K562 (cell line): ENCODE measurements at regions not wholly inside any gene's neighbourhood (a gene's known extent, or its start where the extent isn't known, plus 50 kb on each side); places are given as distances from the start of the nearest gene placed in this dataset.

Experiments
- ATAC-seq: fragments of 200-7000 bp; cut with Tn5 transposase; 3 replicates; pipeline ENCODE4 v1.9.1; 2020; ENCODE audit warnings: moderate library complexity
- BruUV-seq: library from RNA; stranded (reverse); fragments of 400-500 nt; replicated peaks from 2 replicates; lab custom pipeline; 2021; lab: Mats Ljungman, UMichigan
- CTCF ChIA-PET: fragments of 300-600 bp; formaldehyde crosslinking; extraction: SDS; loops from one replicate; lab custom pipeline; 2021; ENCODE audit warnings: low intra/inter-chr PET ratio; lab: Yijun Ruan, JAX
- POLR2A ChIA-PET: fragments of 300-600, 350-650 bp; sonication (Branson Sonifier 250); formaldehyde crosslinking; extraction: SDS; loops from one replicate; lab custom pipeline; 2021; ENCODE audit warnings: antibody characterized with exemption, inconsistent platforms; lab: Yijun Ruan, JAX
- DNase-seq, 4 experiments: peaks; one replicate each; pipeline versions ENCODE4 v3.0.0 to v3.0.0-alpha.2; 2011 to 2018; ENCODE audit warnings: low spot score in 3 of 4, mixed read lengths in 3 of 4; ENCODE audit errors: extremely low read depth in 1 of 4
- FAIRE-seq: peaks from 2 replicates; lab custom pipeline; 2011; peaks lifted over from hg19 to GRCh38; lab: Jason Lieb, UNC
- H2AFZ ChIP-seq: 2 replicates; pipeline ENCODE4 v1.6.0; 2011; ENCODE audit warnings: low read depth, low read length, control low read depth, inconsistent platforms
- H3K27ac ChIP-seq: fragments of 200-600 bp; 3 replicates; pipeline ENCODE4 v1.8.0; 2011; ENCODE audit warnings: low read depth, mild to moderate bottlenecking, control low read depth, inconsistent platforms, low read length, moderate library complexity, mixed read lengths; ENCODE audit errors: extremely low read depth
- H3K27me3 ChIP-seq, 2 experiments: fragments of 300-600 bp in 1 of 2; 2 replicates in 1 of 2; 3 replicates in 1 of 2; pipeline versions ENCODE4 v1.6.0 to v1.8.0; 2011; ENCODE audit warnings: inconsistent platforms in 2 of 2, low read length in 2 of 2, mild to moderate bottlenecking in 1 of 2, mixed read lengths in 1 of 2, moderate library complexity in 1 of 2; ENCODE audit not compliant: control insufficient read depth in 2 of 2, insufficient read depth in 2 of 2
- H3K36me3 ChIP-seq: fragments of 300-600 bp; 3 replicates; pipeline ENCODE4 v1.8.0; 2011; ENCODE audit warnings: mild to moderate bottlenecking, low read length, inconsistent platforms; ENCODE audit not compliant: control insufficient read depth, insufficient read depth
- H3K4me1 ChIP-seq, 2 experiments: fragments of 200-600 bp in 1 of 2; replicated peaks in 1 of 2; 2 replicates in 1 of 2; 3 replicates in 1 of 2; pipeline versions ENCODE4 v1.5.1 to v1.8.0; 2011; ENCODE audit warnings: inconsistent platforms in 2 of 2, low read length in 2 of 2, mild to moderate bottlenecking in 1 of 2, mixed read lengths in 1 of 2, moderate library complexity in 1 of 2; ENCODE audit not compliant: control insufficient read depth in 2 of 2, insufficient read depth in 2 of 2
- H3K4me2 ChIP-seq: 2 replicates; pipeline ENCODE4 v1.6.1; 2011; ENCODE audit warnings: low read length, control low read depth, inconsistent platforms, mixed read lengths; ENCODE audit not compliant: insufficient read depth
- H3K4me3 ChIP-seq: fragments of 200-600 bp; sonication (generic), shearing (Covaris generic); 2 replicates; pipeline ENCODE4 v1.5.1; 2016; ENCODE audit warnings: control low read depth, inconsistent platforms
- H3K79me2 ChIP-seq: fragments of 200-600 bp; 3 replicates; pipeline ENCODE4 v1.8.0; 2011; ENCODE audit warnings: low read length, inconsistent platforms; ENCODE audit not compliant: control insufficient read depth, insufficient read depth
- H3K9ac ChIP-seq, 2 experiments: 2 replicates each; pipeline versions ENCODE4 v1.6.0 to v1.6.1; 2011; ENCODE audit warnings: low read depth in 2 of 2, low read length in 2 of 2, control low read depth in 1 of 2, inconsistent platforms in 1 of 2, mild to moderate bottlenecking in 1 of 2, mixed read lengths in 1 of 2; ENCODE audit not compliant: insufficient read depth in 1 of 2
- H3K9me1 ChIP-seq: one replicate; pipeline ENCODE4 v1.6.0; 2011; ENCODE audit warnings: inconsistent platforms, mild to moderate bottlenecking, low read length, moderate library complexity; ENCODE audit not compliant: control insufficient read depth, insufficient read depth
- H3K9me3 ChIP-seq: replicated peaks from 2 replicates; pipeline ENCODE4 v1.5.1; 2011; ENCODE audit warnings: low read depth, low read length, inconsistent platforms; ENCODE audit not compliant: control insufficient read depth, insufficient read depth
- H4K20me1 ChIP-seq: replicated peaks from 2 replicates; pipeline ENCODE4 v1.6.1; 2011; ENCODE audit warnings: low read length, inconsistent platforms, mixed read lengths; ENCODE audit not compliant: control insufficient read depth, insufficient read depth
- BRCA1 ChIP-seq, 2 experiments: fragments of 450-650 bp in 1 of 2; sonication (generic) in 1 of 2; formaldehyde crosslinking in 1 of 2; IDR thresholded peaks; 2 replicates each; pipeline versions ENCODE4 v1.5.0 to v1.6.1; 2017 to 2020; ENCODE audit warnings: mild to moderate bottlenecking in 1 of 2, missing genetic modification reagents in 1 of 2
- BRD9 ChIP-seq: fragments of 450-650 bp; IDR thresholded peaks from 2 replicates; pipeline ENCODE4 v1.6.1; 2018; ENCODE audit warnings: low read depth; ENCODE audit not compliant: partially characterized antibody
- CBX1 ChIP-seq: sonication (generic); IDR thresholded peaks from 2 replicates; pipeline ENCODE4 v1.6.1; 2016; ENCODE audit warnings: antibody characterized with exemption, low read depth, mild to moderate bottlenecking
- DLX4 ChIP-seq: fragments of 250-450 bp; sonication (Bioruptor Pico); IDR thresholded peaks from 2 replicates; pipeline ENCODE4 v1.6.1; 2021; ENCODE audit warnings: mild to moderate bottlenecking
- FIP1L1 ChIP-seq: fragments of 200-400 bp; formaldehyde crosslinking; IDR thresholded peaks from 2 replicates; pipeline ENCODE4 v1.6.1; 2018; ENCODE audit warnings: mild to moderate bottlenecking, low read depth, low read length; ENCODE audit not compliant: poor library complexity, severe bottlenecking
- FOXA3 ChIP-seq, 2 experiments: fragments of 450-650 bp in 1 of 2; sonication (generic) in 1 of 2; formaldehyde crosslinking; IDR thresholded peaks in 1 of 2; conservative IDR thresholded peaks in 1 of 2; 2 replicates each; pipeline versions ENCODE4 v1.4.0 to v1.8.0; 2020 to 2022; ENCODE audit warnings: mild to moderate bottlenecking in 2 of 2, missing genetic modification reagents in 1 of 2
- MEF2D ChIP-seq: conservative IDR thresholded peaks from 2 replicates; pipeline ENCODE4 v1.6.1; 2016; ENCODE audit warnings: low read depth, missing genetic modification characterization, missing compliant biosample characterization
- NFYB ChIP-seq: IDR thresholded peaks from 2 replicates; pipeline ENCODE4 v1.6.1; 2011; ENCODE audit warnings: mild to moderate bottlenecking, moderate library complexity; ENCODE audit not compliant: insufficient read length; ENCODE audit errors: extremely low read depth
- POLR2A ChIP-seq: fragments of 450-650 bp; conservative IDR thresholded peaks from 2 replicates; pipeline ENCODE4 v1.6.1; 2016
- PRDM10 ChIP-seq: fragments of 450-650 bp; IDR thresholded peaks from 2 replicates; pipeline ENCODE4 v1.6.1; 2018; ENCODE audit not compliant: partially characterized antibody
- PRMT5 ChIP-seq: sonication (generic); formaldehyde crosslinking; IDR thresholded peaks from 2 replicates; pipeline ENCODE4 v1.5.0; 2020; ENCODE audit warnings: missing genetic modification reagents
- SP1 ChIP-seq: sonication (generic); formaldehyde crosslinking; IDR thresholded peaks from 2 replicates; pipeline ENCODE4 v1.8.1; 2022; ENCODE audit warnings: mild to moderate bottlenecking, missing genetic modification reagents
- TAF9B ChIP-seq: fragments of 450-650 bp; IDR thresholded peaks from 2 replicates; pipeline ENCODE4 v1.6.1; 2018; ENCODE audit warnings: mild to moderate bottlenecking; ENCODE audit not compliant: partially characterized antibody
- TRIM24 ChIP-seq, 2 experiments: fragments of 450-650 bp; IDR thresholded peaks; 2 replicates each; pipeline ENCODE4 v1.6.1; 2016
- ZNF134 ChIP-seq: fragments of 250-450 bp; sonication (Bioruptor Pico); conservative IDR thresholded peaks from 2 replicates; pipeline ENCODE4 v1.4.0; 2020
- ZNF232 ChIP-seq: sonication (generic); formaldehyde crosslinking; IDR thresholded peaks from 2 replicates; pipeline ENCODE4 v1.8.0; 2022; ENCODE audit warnings: mild to moderate bottlenecking, missing genetic modification reagents
- ZNF512 ChIP-seq: IDR thresholded peaks from 2 replicates; pipeline ENCODE4 v1.6.1; 2016; ENCODE audit warnings: missing genetic modification characterization, missing compliant biosample characterization
- WGBS: fragments of 100-300 bp; shearing (Covaris generic); methylation state at CpG from one replicate; pipeline ENCODE4 v1.1.6; 2016; ENCODE audit warnings: low coverage, mixed read lengths; ENCODE audit not compliant: insufficient coverage; ENCODE audit errors: missing lambda C conversion rate; 5-methylcytosine and 5-hydroxymethylcytosine counted together
- in situ Hi-C: fragments of 300-500 bp; cut with MboI; formaldehyde crosslinking; loops from 4 replicates; pipeline ENCODE4 v1.15.0; 2018; ENCODE audit warnings: inconsistent platforms, mixed read lengths
- intact Hi-C: fragments of 100-400 bp; cut with micrococcal nuclease; formaldehyde crosslinking; loops from 2 replicates; pipeline ENCODE4 v1.14.2; 2022
- TF ChIP-seq, protein P1 (sequence below): fragments of 450-650 bp; IDR thresholded peaks from 2 replicates; pipeline ENCODE4 v1.7.0; 2016; ENCODE audit warnings: borderline replicate concordance

- DNase-seq (no peak), FAIRE-seq (no peak), ATAC-seq (no peak)
- H3K79me2 ChIP-seq: no peaks in the 10 kb centered on the region
- intact Hi-C loops: no loop called here
- no peak overlapping the region for H3K27ac ChIP-seq
- no peaks in the 10 kb centered on the region for H3K9me3 ChIP-seq
- WGBS: 0% methylated on average over 3 of the region's 3 CpGs
- H4K20me1 ChIP-seq: no peaks in the 10 kb centered on the region
- H3K4me2 ChIP-seq: no peak overlapping the region
- no peaks in the 10 kb centered on the region for H3K27me3 ChIP-seq
- BruUV-seq: no TSS peak
- no peak overlapping the region for H2AFZ ChIP-seq
- no peaks in the 10 kb centered on the region for H3K36me3 ChIP-seq
- no peak overlapping the region for H3K9ac ChIP-seq
- no peaks in the 10 kb centered on the region for H3K9me1 ChIP-seq
- in situ Hi-C loops: no loop called here
- H3K4me1 ChIP-seq: no peaks in the 10 kb centered on the region
- ChIA-PET POLR2A (no interaction called here), CTCF (no interaction called here)
- H3K4me3 ChIP-seq: no peak overlapping the region
- TF ChIP-seq, protein P1, sequence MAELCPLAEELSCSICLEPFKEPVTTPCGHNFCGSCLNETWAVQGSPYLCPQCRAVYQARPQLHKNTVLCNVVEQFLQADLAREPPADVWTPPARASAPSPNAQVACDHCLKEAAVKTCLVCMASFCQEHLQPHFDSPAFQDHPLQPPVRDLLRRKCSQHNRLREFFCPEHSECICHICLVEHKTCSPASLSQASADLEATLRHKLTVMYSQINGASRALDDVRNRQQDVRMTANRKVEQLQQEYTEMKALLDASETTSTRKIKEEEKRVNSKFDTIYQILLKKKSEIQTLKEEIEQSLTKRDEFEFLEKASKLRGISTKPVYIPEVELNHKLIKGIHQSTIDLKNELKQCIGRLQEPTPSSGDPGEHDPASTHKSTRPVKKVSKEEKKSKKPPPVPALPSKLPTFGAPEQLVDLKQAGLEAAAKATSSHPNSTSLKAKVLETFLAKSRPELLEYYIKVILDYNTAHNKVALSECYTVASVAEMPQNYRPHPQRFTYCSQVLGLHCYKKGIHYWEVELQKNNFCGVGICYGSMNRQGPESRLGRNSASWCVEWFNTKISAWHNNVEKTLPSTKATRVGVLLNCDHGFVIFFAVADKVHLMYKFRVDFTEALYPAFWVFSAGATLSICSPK: no peak
- TF ChIP-seq CBX1 (no peak), MEF2D (no peak), TRIM24 (IDR thresholded peaks at IDR 0.05) (no peak), ZNF232 (CRISPR knock-in tag) (no peak), SP1 (no peak), FOXA3 (CRISPR knock-in tag; conservative IDR thresholded peaks at IDR 0.05 in 1 of 2, IDR thresholded peaks at IDR 0.05 in 1 of 2) (no peak), BRD9 (no peak), TAF9B (no peak), ZNF512 (no peak), ZNF134 (no peak), PRMT5 (CRISPR knock-in tag) (no peak), NFYB (no peak), BRCA1 (IDR thresholded peaks at IDR 0.05) (no peak), BRCA1 (CRISPR knock-in tag; IDR thresholded peaks at IDR 0.05) (no peak), PRDM10 (no peak), FIP1L1 (no peak), DLX4 (CRISPR knock-in tag) (no peak), POLR2A (no peak)
Observed at GRCh38 chr19:23055946-23056345, 53.0 kb upstream of the ZNF728 start.
